ENCODE measurements at regions not wholly inside any gene's neighbourhood (a gene's known extent, or its start where the extent isn't known, plus 50 kb on each side); places are given as distances from the start of the nearest gene placed in this dataset.
A peak's percentile ranks its signal among the peaks of the same experiment; 100 is the strongest.

DNA sequence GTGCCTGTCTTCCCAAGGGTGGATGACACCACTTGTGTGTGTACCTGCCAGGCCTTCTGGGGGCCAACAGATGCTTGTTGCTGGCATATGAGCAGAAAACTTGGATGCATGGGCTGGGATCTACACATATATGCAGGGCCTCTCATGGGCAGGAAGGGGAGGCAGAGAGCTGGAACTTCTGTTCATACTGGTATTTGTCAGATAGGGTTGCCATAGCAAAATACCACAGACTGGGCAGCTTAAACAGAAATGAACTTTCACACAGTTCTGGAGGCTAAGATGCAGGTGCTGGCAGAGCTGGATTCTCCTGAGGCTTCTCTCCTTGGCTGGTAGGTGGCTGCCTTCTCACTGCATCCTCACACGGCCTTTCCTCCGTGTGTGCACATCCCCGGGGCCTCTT lies 121.8 kb downstream of the SUDS3 start:
- CTCF ChIA-PET (ENCODE audit: low intra/inter-chr PET ratio, low total read pairs), result no interaction called here
- no peaks in the 10 kb centered on the region for H4K20me1 ChIP-seq (ENCODE audit: insufficient read depth, low read length)
- WGBS (ENCODE audit: low lambda C conversion rate), result 36% methylated on average over 3 of the region's 3 CpGs
- H3K4me1 ChIP-seq (ENCODE audit: insufficient read depth, low read length), result no peaks in the 10 kb centered on the region
- no peaks in the 10 kb centered on the region for H3K36me3 ChIP-seq (replicated peaks in 1 of 2; ENCODE audit: control insufficient read depth in 1 of 2, insufficient read depth in 2 of 2, low read length in 2 of 2)
- intact Hi-C loops (cut with micrococcal nuclease; ENCODE audit: unreplicated experiment), result no loop called here
- no peaks in the 10 kb centered on the region for H3K9me3 ChIP-seq (ENCODE audit: low read length)
- DNase-seq (ENCODE audit: low spot score), result no peak
- in situ Hi-C loops (cut with HindIII; ENCODE audit: extremely low pct_ligation_motif_present, low pct_unique_long_range_greater_than_20kb), result no loop called here
- H3K27me3 ChIP-seq (ENCODE audit: control insufficient read depth in 1 of 2, insufficient read depth in 2 of 2, low read length in 2 of 2), result no peaks in the 10 kb centered on the region
- H3K4me3 ChIP-seq (replicated peaks in 1 of 3; ENCODE audit: insufficient read depth in 1 of 3, low read depth in 2 of 3, low read length in 3 of 3), result no peak overlapping the region
- H2AFZ ChIP-seq (ENCODE audit: low read length), result no peak overlapping the region
- H3K9ac ChIP-seq (ENCODE audit: insufficient read depth, low read depth, low read length), result no peak overlapping the region
- BruUV-seq (replicated peaks), result no TSS peak
- H3K4me2 ChIP-seq (ENCODE audit: low read depth, low read length), result no peak overlapping the region
- H3K27ac ChIP-seq (ENCODE audit: extremely low read length, insufficient read depth, low read length), result no peak overlapping the region
- no peaks in the 10 kb centered on the region for H3K79me2 ChIP-seq (ENCODE audit: insufficient read depth, low read length)
- no peak for FAIRE-seq
- ATAC-seq, result peak; percentile 65
- no peak for TF ChIP-seq ZBTB8A (CRISPR knock-in tag; IDR thresholded peaks at IDR 0.05; ENCODE audit: borderline replicate concordance, low read depth)
- no peak for TF ChIP-seq ZNF878 (CRISPR knock-in tag; IDR thresholded peaks at IDR 0.05)
- POLR2A ChIA-PET, result no interaction called here

DNA sequence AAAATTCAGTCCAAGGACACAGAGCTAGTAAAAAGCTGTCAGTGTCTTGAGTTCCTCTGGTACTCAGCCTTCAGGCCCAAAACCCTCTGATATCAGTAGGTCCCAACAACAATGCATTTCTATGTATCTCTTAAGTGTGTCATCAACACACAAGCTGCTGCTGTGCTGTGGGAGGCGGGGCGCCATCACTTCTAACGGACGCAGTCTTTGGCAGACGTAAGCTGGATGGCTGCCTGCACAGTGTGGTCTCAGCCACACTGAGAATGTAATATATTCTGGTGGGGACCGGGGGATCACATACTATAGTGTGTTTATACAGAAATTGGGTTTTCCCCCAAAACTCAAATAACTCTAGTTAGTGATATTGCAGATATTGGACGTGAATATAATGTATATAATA lies 123.9 kb downstream of the SUDS3 start:
- H2AFZ ChIP-seq (ENCODE audit: low read length), result no peak overlapping the region
- H3K27me3 ChIP-seq (ENCODE audit: control insufficient read depth in 1 of 2, insufficient read depth in 2 of 2, low read length in 2 of 2), result no peaks in the 10 kb centered on the region
- FAIRE-seq, result no peak
- H3K79me2 ChIP-seq (ENCODE audit: insufficient read depth, low read length), result no peaks in the 10 kb centered on the region
- no peaks in the 10 kb centered on the region for H3K36me3 ChIP-seq (replicated peaks in 1 of 2; ENCODE audit: control insufficient read depth in 1 of 2, insufficient read depth in 2 of 2, low read length in 2 of 2)
- no TSS peak for BruUV-seq (replicated peaks)
- H3K4me2 ChIP-seq (ENCODE audit: low read depth, low read length), result no peak overlapping the region
- H4K20me1 ChIP-seq (ENCODE audit: insufficient read depth, low read length), result no peaks in the 10 kb centered on the region
- intact Hi-C loops (cut with micrococcal nuclease; ENCODE audit: unreplicated experiment) (no loop called here), in situ Hi-C loops (cut with HindIII; ENCODE audit: extremely low pct_ligation_motif_present, low pct_unique_long_range_greater_than_20kb) (no loop called here)
- POLR2A ChIA-PET, result no interaction called here
- DNase-seq (ENCODE audit: low spot score), result no peak
- no peak overlapping the region for H3K9ac ChIP-seq (ENCODE audit: insufficient read depth, low read depth, low read length)
- ATAC-seq, result no peak
- no peak overlapping the region for H3K4me3 ChIP-seq (replicated peaks in 1 of 3; ENCODE audit: insufficient read depth in 1 of 3, low read depth in 2 of 3, low read length in 3 of 3)
- no peak overlapping the region for H3K27ac ChIP-seq (ENCODE audit: extremely low read length, insufficient read depth, low read length)
- H3K9me3 ChIP-seq (ENCODE audit: low read length), result no peaks in the 10 kb centered on the region
- H3K4me1 ChIP-seq (ENCODE audit: insufficient read depth, low read length), result no peaks in the 10 kb centered on the region
- CTCF ChIA-PET (ENCODE audit: low intra/inter-chr PET ratio, low total read pairs), result no interaction called here
- WGBS (ENCODE audit: low lambda C conversion rate), result 40% methylated on average over 7 of the region's 7 CpGs
- TF ChIP-seq PHF8 (CRISPR knock-in tag; IDR thresholded peaks at IDR 0.05), result no peak
- TF ChIP-seq ZNF629 (CRISPR knock-in tag; conservative IDR thresholded peaks at IDR 0.05), result no peak
- no peak for TF ChIP-seq BRCA1 (CRISPR knock-in tag; IDR thresholded peaks at IDR 0.05)
- no peak for TF ChIP-seq SRY (CRISPR knock-in tag; IDR thresholded peaks at IDR 0.05)
